Upper lobe of right lung (tissue), 1 donor: ENCODE measurements at regions not wholly inside any gene's neighbourhood (a gene's known extent, or its start where the extent isn't known, plus 50 kb on each side); places are given as distances from the start of the nearest gene placed in this dataset.

Experiments
- ATAC-seq: fragments of 200-7000 bp; cut with Tn5 transposase; one replicate; pipeline ENCODE4 v1.9.1; 2020; ENCODE audit warnings: mild to moderate bottlenecking, moderate library complexity
- DNase-seq: peaks from one replicate; pipeline ENCODE4 v3.0.0-alpha.2; 2020
- H3K27ac ChIP-seq: fragments of 200-600 bp; one replicate; pipeline ENCODE4 v1.8.0; 2022
- H3K27me3 ChIP-seq: fragments of 200-600 bp; one replicate; pipeline ENCODE4 v1.8.0; 2022; ENCODE audit warnings: mild to moderate bottlenecking
- H3K36me3 ChIP-seq: fragments of 200-600 bp; one replicate; pipeline ENCODE4 v1.8.0; 2022
- H3K4me1 ChIP-seq: fragments of 200-600 bp; one replicate; pipeline ENCODE4 v1.8.0; 2022
- H3K4me3 ChIP-seq: fragments of 200-600 bp; one replicate; pipeline ENCODE4 v1.8.0; 2022; ENCODE audit warnings: mild to moderate bottlenecking
- H3K9me3 ChIP-seq: fragments of 200-600 bp; one replicate; pipeline ENCODE4 v1.8.0; 2022
- CTCF ChIP-seq: fragments of 200-600 bp; IDR thresholded peaks from one replicate; pipeline ENCODE4 v1.8.0; 2022; ENCODE audit warnings: antibody characterized with exemption
- intact Hi-C: fragments of 100-400 bp; cut with DNase I; formaldehyde crosslinking; loops from one replicate; pipeline ENCODE4 v1.11.0; 2022
- donor health status: DM: no; HTN: yes; CAD: no; lungs with severe emphysema.

GRCh38 chr9:26165426-26165825, 487.2 kb upstream of the TUSC1 start:
- no peaks in the 10 kb centered on the region for H3K4me1 ChIP-seq
- intact Hi-C loops = no loop called here
- H3K9me3 ChIP-seq = no peaks in the 10 kb centered on the region
- no peak overlapping the region for H3K27ac ChIP-seq
- DNase-seq = no peak
- H3K4me3 ChIP-seq = no peak overlapping the region
- no peaks in the 10 kb centered on the region for H3K27me3 ChIP-seq
- no peak for TF ChIP-seq CTCF
- no peak for ATAC-seq
- H3K36me3 ChIP-seq = no peaks in the 10 kb centered on the region

- no peaks in the 10 kb centered on the region for H3K36me3 ChIP-seq
- DNase-seq (no peak), ATAC-seq (no peak)
- intact Hi-C loops = no loop called here
- no peak overlapping the region for H3K4me3 ChIP-seq
- no peaks in the 10 kb centered on the region for H3K4me1 ChIP-seq
- H3K9me3 ChIP-seq = no peaks in the 10 kb centered on the region
- TF ChIP-seq CTCF = no peak
- H3K27me3 ChIP-seq = no peaks in the 10 kb centered on the region
- H3K27ac ChIP-seq = no peak overlapping the region
Measured at GRCh38 chr9:26163931-26164330, 485.7 kb upstream of the TUSC1 start.

- intact Hi-C loops = no loop called here
- H3K4me3 ChIP-seq = no peak overlapping the region
Measured at GRCh38 chr9:26159575-26160392, 481.5 kb upstream of the TUSC1 start.

GRCh38 chr9:26158631-26159150, 480.4 kb upstream of the TUSC1 start:
- Histone ChIP-seq H3K27ac (no peak overlapping the region), H3K4me3 (no peak overlapping the region), H3K27me3 (no peaks in the 10 kb centered on the region), H3K36me3 (no peaks in the 10 kb centered on the region), H3K9me3 (no peaks in the 10 kb centered on the region), H3K4me1 (no peaks in the 10 kb centered on the region)
- DNase-seq = no peak
- ATAC-seq = no peak
- no peak for TF ChIP-seq CTCF
- intact Hi-C loops = no loop called here

More at GRCh38 chr9:26159575-26160392, 481.5 kb upstream of the TUSC1 start:
- H3K27ac ChIP-seq = no peak overlapping the region
- no peaks in the 10 kb centered on the region for H3K27me3 ChIP-seq
- no peaks in the 10 kb centered on the region for H3K36me3 ChIP-seq
- TF ChIP-seq CTCF = no peak
- no peaks in the 10 kb centered on the region for H3K9me3 ChIP-seq
- no peak for ATAC-seq
- no peak for DNase-seq
- H3K4me1 ChIP-seq = no peaks in the 10 kb centered on the region

- TF ChIP-seq CTCF = no peak
- ATAC-seq = no peak
- no peaks in the 10 kb centered on the region for H3K4me1 ChIP-seq
Measured at GRCh38 chr9:26157411-26157810, 479.2 kb upstream of the TUSC1 start.

More at GRCh38 chr9:26157411-26157810, 479.2 kb upstream of the TUSC1 start:
- H3K9me3 ChIP-seq = no peaks in the 10 kb centered on the region
- no peak overlapping the region for H3K4me3 ChIP-seq
- no peaks in the 10 kb centered on the region for H3K36me3 ChIP-seq
- DNase-seq = no peak
- intact Hi-C loops = no loop called here
- no peaks in the 10 kb centered on the region for H3K27me3 ChIP-seq
- H3K27ac ChIP-seq = no peak overlapping the region
